ENCODE measurements at regions not wholly inside any gene's neighbourhood (a gene's known extent, or its start where the extent isn't known, plus 50 kb on each side); places are given as distances from the start of the nearest gene placed in this dataset.
"Not testable (repeated sequence)": the region's sequence is repeated elsewhere in the genome, so short reads cannot be mapped to it uniquely, and the experiment has no call there.

GRCh38 chr2:172260336-172260735 is 157.6 kb upstream of the DLX2 start:
- Histone ChIP-seq H3K4ac (ENCODE audit: low read length) (no peak overlapping the region), H3K4me1 (ENCODE audit: control insufficient read depth in 2 of 2, insufficient read depth in 1 of 2, low read depth in 1 of 2, low read length in 2 of 2) (peaks cover 7 to 25% of the 10 kb centered on the region in 2 donors), H3K4me2 (ENCODE audit: insufficient read depth, low read length, poor library complexity, severe bottlenecking) (no peak overlapping the region), H3K14ac (ENCODE audit: low read length) (no peak overlapping the region), H2BK15ac (ENCODE audit: low read length) (no peak overlapping the region), H3K27me3 (ENCODE audit: control insufficient read depth in 3 of 3, insufficient read depth in 3 of 3, low read depth in 1 of 3, low read length in 3 of 3) (no peaks in the 10 kb centered on the region), H2BK12ac (ENCODE audit: low read length) (no peak overlapping the region), H3K9ac (ENCODE audit: low read depth, low read length, poor library complexity) (no peak overlapping the region), H3K79me1 (ENCODE audit: low read depth, low read length) (no peaks in the 10 kb centered on the region), H3K36me3 (replicated peaks in 1 of 2; ENCODE audit: control insufficient read depth in 2 of 2, insufficient read depth in 2 of 2, low read length in 2 of 2) (no peaks in the 10 kb centered on the region), H3K4me3 (ENCODE audit: low read length in 2 of 2) (no peak overlapping the region), H4K91ac (ENCODE audit: low read depth, low read length, poor library complexity) (no peak overlapping the region), H3K18ac (ENCODE audit: low read length) (no peak overlapping the region), H3K27ac (replicated peaks; ENCODE audit: low read length) (peak overlapping the region; percentile 5), H2BK120ac (ENCODE audit: low read depth, low read length) (no peak overlapping the region), H2BK5ac (ENCODE audit: low read length) (no peak overlapping the region), H4K8ac (ENCODE audit: low read depth, low read length) (no peak overlapping the region), H3K9me3 (replicated peaks in 1 of 2; ENCODE audit: control insufficient read depth in 2 of 2, insufficient read depth in 1 of 2, low read depth in 1 of 2, low read length in 2 of 2) (no peaks in the 10 kb centered on the region), H3K23ac (ENCODE audit: low read depth, low read length, poor library complexity) (no peak overlapping the region), H2AK5ac (ENCODE audit: low read depth, low read length) (no peak overlapping the region), H2AFZ (ENCODE audit: low read length) (peak overlapping the region; percentile 24)
- DNase-seq (ENCODE audit: low spot score) = no peak
- WGBS, 2 donors (ENCODE audit: extremely low coverage in 2 of 2, insufficient read length in 2 of 2, insufficient replicate concordance in 1 of 2) = no CpG with 5 or more reads among the region's 8 CpGs

- Histone ChIP-seq H3K18ac (ENCODE audit: low read length) (no peak overlapping the region), H2BK5ac (ENCODE audit: low read length) (no peak overlapping the region), H2BK120ac (ENCODE audit: low read depth, low read length) (no peak overlapping the region), H3K27ac (replicated peaks; ENCODE audit: low read length) (no peak overlapping the region), H4K8ac (ENCODE audit: low read depth, low read length) (no peak overlapping the region), H3K79me1 (ENCODE audit: low read depth, low read length) (no peaks in the 10 kb centered on the region), H3K36me3 (replicated peaks in 1 of 2; ENCODE audit: control insufficient read depth in 2 of 2, insufficient read depth in 2 of 2, low read length in 2 of 2) (no peaks in the 10 kb centered on the region), H2BK12ac (ENCODE audit: low read length) (no peak overlapping the region), H2BK15ac (ENCODE audit: low read length) (no peak overlapping the region), H2AK5ac (ENCODE audit: low read depth, low read length) (no peak overlapping the region), H3K27me3 (ENCODE audit: control insufficient read depth in 3 of 3, insufficient read depth in 3 of 3, low read depth in 1 of 3, low read length in 3 of 3) (no peaks in the 10 kb centered on the region), H3K9me3 (replicated peaks in 1 of 2; ENCODE audit: control insufficient read depth in 2 of 2, insufficient read depth in 1 of 2, low read depth in 1 of 2, low read length in 2 of 2) (no peaks in the 10 kb centered on the region), H3K14ac (ENCODE audit: low read length) (no peak overlapping the region), H2AFZ (ENCODE audit: low read length) (no peak overlapping the region), H3K23ac (ENCODE audit: low read depth, low read length, poor library complexity) (no peak overlapping the region), H3K4me2 (ENCODE audit: insufficient read depth, low read length, poor library complexity, severe bottlenecking) (no peak overlapping the region), H3K4me1 (ENCODE audit: control insufficient read depth in 2 of 2, insufficient read depth in 1 of 2, low read depth in 1 of 2, low read length in 2 of 2) (peaks cover 5 to 25% of the 10 kb centered on the region in 2 donors), H3K4ac (ENCODE audit: low read length) (no peak overlapping the region), H4K91ac (ENCODE audit: low read depth, low read length, poor library complexity) (no peak overlapping the region), H3K9ac (ENCODE audit: low read depth, low read length, poor library complexity) (no peak overlapping the region), H3K4me3 (ENCODE audit: low read length in 2 of 2) (no peak overlapping the region)
- WGBS, 2 donors (ENCODE audit: extremely low coverage in 2 of 2, insufficient read length in 2 of 2, insufficient replicate concordance in 1 of 2) = no CpG with 5 or more reads among the region's 1 CpG
- no peak for DNase-seq (ENCODE audit: low spot score)
These were observed 158.6 kb upstream of the DLX2 start for GRCh38 chr2:172261292-172261691.

- Histone ChIP-seq H3K27me3 (ENCODE audit: control insufficient read depth in 3 of 3, insufficient read depth in 3 of 3, low read depth in 1 of 3, low read length in 3 of 3) (no peaks in the 10 kb centered on the region), H4K91ac (ENCODE audit: low read depth, low read length, poor library complexity) (no peak overlapping the region), H4K8ac (ENCODE audit: low read depth, low read length) (no peak overlapping the region), H2AFZ (ENCODE audit: low read length) (no peak overlapping the region), H3K79me1 (ENCODE audit: low read depth, low read length) (no peaks in the 10 kb centered on the region), H3K14ac (ENCODE audit: low read length) (no peak overlapping the region), H3K9me3 (replicated peaks in 1 of 2; ENCODE audit: control insufficient read depth in 2 of 2, insufficient read depth in 1 of 2, low read depth in 1 of 2, low read length in 2 of 2) (no peaks in the 10 kb centered on the region), H2AK5ac (ENCODE audit: low read depth, low read length) (no peak overlapping the region), H2BK120ac (ENCODE audit: low read depth, low read length) (no peak overlapping the region), H2BK15ac (ENCODE audit: low read length) (no peak overlapping the region), H3K4me1 (ENCODE audit: control insufficient read depth in 2 of 2, insufficient read depth in 1 of 2, low read depth in 1 of 2, low read length in 2 of 2) (peaks cover 5 to 25% of the 10 kb centered on the region in 2 donors), H2BK12ac (ENCODE audit: low read length) (no peak overlapping the region), H3K23ac (ENCODE audit: low read depth, low read length, poor library complexity) (no peak overlapping the region), H3K4ac (ENCODE audit: low read length) (no peak overlapping the region), H3K4me2 (ENCODE audit: insufficient read depth, low read length, poor library complexity, severe bottlenecking) (no peak overlapping the region), H3K18ac (ENCODE audit: low read length) (no peak overlapping the region), H3K27ac (replicated peaks; ENCODE audit: low read length) (no peak overlapping the region), H3K9ac (ENCODE audit: low read depth, low read length, poor library complexity) (no peak overlapping the region), H3K4me3 (ENCODE audit: low read length in 2 of 2) (no peak overlapping the region), H2BK5ac (ENCODE audit: low read length) (no peak overlapping the region), H3K36me3 (replicated peaks in 1 of 2; ENCODE audit: control insufficient read depth in 2 of 2, insufficient read depth in 2 of 2, low read length in 2 of 2) (no peaks in the 10 kb centered on the region)
- no CpG with 5 or more reads among the region's 2 CpGs for WGBS, 2 donors (ENCODE audit: extremely low coverage in 2 of 2, insufficient read length in 2 of 2, insufficient replicate concordance in 1 of 2)
- no peak for DNase-seq (ENCODE audit: low spot score)
These were observed 159.8 kb upstream of the DLX2 start for GRCh38 chr2:172262486-172262885.

- WGBS, 2 donors (ENCODE audit: extremely low coverage in 2 of 2, insufficient read length in 2 of 2, insufficient replicate concordance in 1 of 2) = no CpG with 5 or more reads among the region's 2 CpGs
- not testable (repeated sequence) for H2BK5ac ChIP-seq (ENCODE audit: low read length); H3K79me1 ChIP-seq (ENCODE audit: low read depth, low read length); H3K18ac ChIP-seq (ENCODE audit: low read length); H4K91ac ChIP-seq (ENCODE audit: low read depth, low read length, poor library complexity); H4K8ac ChIP-seq (ENCODE audit: low read depth, low read length); H3K27ac ChIP-seq (replicated peaks; ENCODE audit: low read length); H3K4me2 ChIP-seq (ENCODE audit: insufficient read depth, low read length, poor library complexity, severe bottlenecking); H2BK120ac ChIP-seq (ENCODE audit: low read depth, low read length); H2BK12ac ChIP-seq (ENCODE audit: low read length); H3K9me3 ChIP-seq (replicated peaks in 1 of 2; ENCODE audit: control insufficient read depth in 2 of 2, insufficient read depth in 1 of 2, low read depth in 1 of 2, low read length in 2 of 2); H3K23ac ChIP-seq (ENCODE audit: low read depth, low read length, poor library complexity); H3K27me3 ChIP-seq (ENCODE audit: control insufficient read depth in 3 of 3, insufficient read depth in 3 of 3, low read depth in 1 of 3, low read length in 3 of 3); H3K4me3 ChIP-seq (ENCODE audit: low read length in 2 of 2); H2AK5ac ChIP-seq (ENCODE audit: low read depth, low read length); H2AFZ ChIP-seq (ENCODE audit: low read length); H3K14ac ChIP-seq (ENCODE audit: low read length); H3K36me3 ChIP-seq (replicated peaks in 1 of 2; ENCODE audit: control insufficient read depth in 2 of 2, insufficient read depth in 2 of 2, low read length in 2 of 2); DNase-seq (ENCODE audit: low spot score); H3K4ac ChIP-seq (ENCODE audit: low read length); H2BK15ac ChIP-seq (ENCODE audit: low read length); H3K9ac ChIP-seq (ENCODE audit: low read depth, low read length, poor library complexity)
- H3K4me1 ChIP-seq (ENCODE audit: control insufficient read depth in 2 of 2, insufficient read depth in 1 of 2, low read depth in 1 of 2, low read length in 2 of 2) = peaks cover 4 to 23% of the 10 kb centered on the region in 2 donors
These were observed 162.1 kb upstream of the DLX2 start for GRCh38 chr2:172264820-172265219.
